IMR-90 (cell line): ENCODE measurements at regions not wholly inside any gene's neighbourhood (a gene's known extent, or its start where the extent isn't known, plus 50 kb on each side); places are given as distances from the start of the nearest gene placed in this dataset.

Source experiments
- BHLHE40 ChIP-seq: fragments of 150-350 bp; IDR thresholded peaks from 2 replicates; pipeline ENCODE4 v1.6.1; 2016; ENCODE audit warnings: mild to moderate bottlenecking, low read depth, low read length
- CEBPB ChIP-seq: IDR thresholded peaks from 2 replicates; pipeline ENCODE4 v1.6.1; 2012; ENCODE audit warnings: low read depth, low read length, improper control_type of control experiment
- FOS ChIP-seq: fragments of 150-350 bp; IDR thresholded peaks from 2 replicates; pipeline ENCODE4 v1.6.1; 2016; ENCODE audit warnings: low read depth, low read length
- MAZ ChIP-seq: IDR thresholded peaks from 2 replicates; pipeline ENCODE4 v1.6.1; 2012; ENCODE audit warnings: low read depth, mild to moderate bottlenecking, low read length, improper control_type of control experiment, moderate library complexity, borderline replicate concordance
- MXI1 ChIP-seq: IDR thresholded peaks from 2 replicates; pipeline ENCODE4 v1.6.1; 2012; ENCODE audit warnings: low read depth, mild to moderate bottlenecking, low read length, moderate library complexity, borderline replicate concordance
- POLR2A ChIP-seq: IDR thresholded peaks from 2 replicates; pipeline ENCODE4 v1.6.1; 2012; ENCODE audit warnings: mild to moderate bottlenecking, low read depth, low read length
- RAD21 ChIP-seq: IDR thresholded peaks from 2 replicates; pipeline ENCODE4 v1.6.1; 2012; ENCODE audit warnings: low read length, improper control_type of control experiment
- RCOR1 ChIP-seq: IDR thresholded peaks from 2 replicates; pipeline ENCODE4 v1.6.1; 2012; ENCODE audit warnings: mild to moderate bottlenecking, low read length, improper control_type of control experiment; ENCODE audit not compliant: insufficient replicate concordance
- SMC3 ChIP-seq: fragments of 150-350 bp; IDR thresholded peaks from 2 replicates; pipeline ENCODE4 v1.6.1; 2016; ENCODE audit warnings: low read depth, mild to moderate bottlenecking, antibody characterized with exemption, low read length, moderate library complexity
- TF ChIP-seq, protein P1 (sequence below): conservative IDR thresholded peaks from 2 replicates; pipeline ENCODE4 v1.5.1; 2012; ENCODE audit warnings: mild to moderate bottlenecking, low read depth, low read length, improper control_type of control experiment
- TF ChIP-seq, protein P2 (sequence below): fragments of 150-350 bp; IDR thresholded peaks from 2 replicates; pipeline ENCODE4 v1.6.1; 2017; ENCODE audit warnings: mild to moderate bottlenecking, antibody characterized with exemption, low read length, low read depth

DNA sequence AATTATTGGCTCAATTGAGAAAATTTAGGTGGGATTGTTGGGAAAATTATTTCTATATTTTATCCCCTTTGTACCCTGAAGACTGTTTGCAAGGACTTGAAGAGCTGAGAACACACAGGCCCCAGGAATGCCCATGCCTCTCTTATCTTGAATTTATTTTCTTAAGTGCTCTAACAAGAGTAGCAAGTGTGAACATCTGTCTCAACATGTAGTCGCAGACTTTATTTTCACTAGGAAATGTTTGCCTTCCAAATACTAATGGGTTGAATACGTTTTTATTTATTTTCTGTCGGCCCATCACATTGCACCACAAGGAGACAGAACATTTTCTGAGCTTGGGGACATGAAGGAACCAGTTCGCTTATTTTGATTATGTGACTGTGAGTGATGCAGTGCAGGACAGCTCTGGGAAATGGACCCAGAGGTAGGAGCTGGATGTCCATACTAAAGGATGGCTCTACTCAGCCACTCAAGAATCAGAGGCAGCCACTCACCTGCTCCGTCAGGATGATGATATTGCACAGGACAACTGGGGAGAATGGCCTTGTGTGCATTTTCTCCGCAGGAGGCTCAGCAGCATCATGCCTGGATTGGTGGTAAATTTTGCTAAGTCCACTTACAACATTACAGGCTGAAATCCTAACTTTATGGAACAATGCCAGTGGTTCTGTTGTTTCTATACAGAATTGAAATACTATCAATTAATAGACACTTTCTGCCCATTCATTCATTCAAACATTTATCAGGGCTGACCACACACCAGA lies 332.7 kb downstream of the FGFR2 start:
- TF ChIP-seq POLR2A: no peak
- TF ChIP-seq, protein P1, sequence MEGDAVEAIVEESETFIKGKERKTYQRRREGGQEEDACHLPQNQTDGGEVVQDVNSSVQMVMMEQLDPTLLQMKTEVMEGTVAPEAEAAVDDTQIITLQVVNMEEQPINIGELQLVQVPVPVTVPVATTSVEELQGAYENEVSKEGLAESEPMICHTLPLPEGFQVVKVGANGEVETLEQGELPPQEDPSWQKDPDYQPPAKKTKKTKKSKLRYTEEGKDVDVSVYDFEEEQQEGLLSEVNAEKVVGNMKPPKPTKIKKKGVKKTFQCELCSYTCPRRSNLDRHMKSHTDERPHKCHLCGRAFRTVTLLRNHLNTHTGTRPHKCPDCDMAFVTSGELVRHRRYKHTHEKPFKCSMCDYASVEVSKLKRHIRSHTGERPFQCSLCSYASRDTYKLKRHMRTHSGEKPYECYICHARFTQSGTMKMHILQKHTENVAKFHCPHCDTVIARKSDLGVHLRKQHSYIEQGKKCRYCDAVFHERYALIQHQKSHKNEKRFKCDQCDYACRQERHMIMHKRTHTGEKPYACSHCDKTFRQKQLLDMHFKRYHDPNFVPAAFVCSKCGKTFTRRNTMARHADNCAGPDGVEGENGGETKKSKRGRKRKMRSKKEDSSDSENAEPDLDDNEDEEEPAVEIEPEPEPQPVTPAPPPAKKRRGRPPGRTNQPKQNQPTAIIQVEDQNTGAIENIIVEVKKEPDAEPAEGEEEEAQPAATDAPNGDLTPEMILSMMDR: no peak
- TF ChIP-seq CEBPB: no peak
- no peak for TF ChIP-seq FOS
- TF ChIP-seq RAD21: no peak
- no peak for TF ChIP-seq SMC3
- TF ChIP-seq MXI1: no peak
- TF ChIP-seq, protein P2, sequence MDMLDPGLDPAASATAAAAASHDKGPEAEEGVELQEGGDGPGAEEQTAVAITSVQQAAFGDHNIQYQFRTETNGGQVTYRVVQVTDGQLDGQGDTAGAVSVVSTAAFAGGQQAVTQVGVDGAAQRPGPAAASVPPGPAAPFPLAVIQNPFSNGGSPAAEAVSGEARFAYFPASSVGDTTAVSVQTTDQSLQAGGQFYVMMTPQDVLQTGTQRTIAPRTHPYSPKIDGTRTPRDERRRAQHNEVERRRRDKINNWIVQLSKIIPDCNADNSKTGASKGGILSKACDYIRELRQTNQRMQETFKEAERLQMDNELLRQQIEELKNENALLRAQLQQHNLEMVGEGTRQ: no peak
- no peak for TF ChIP-seq MAZ
- TF ChIP-seq BHLHE40: no peak
- TF ChIP-seq RCOR1: no peak
